ENCODE measurements at regions not wholly inside any gene's neighbourhood (a gene's known extent, or its start where the extent isn't known, plus 50 kb on each side); places are given as distances from the start of the nearest gene placed in this dataset.

DNA sequence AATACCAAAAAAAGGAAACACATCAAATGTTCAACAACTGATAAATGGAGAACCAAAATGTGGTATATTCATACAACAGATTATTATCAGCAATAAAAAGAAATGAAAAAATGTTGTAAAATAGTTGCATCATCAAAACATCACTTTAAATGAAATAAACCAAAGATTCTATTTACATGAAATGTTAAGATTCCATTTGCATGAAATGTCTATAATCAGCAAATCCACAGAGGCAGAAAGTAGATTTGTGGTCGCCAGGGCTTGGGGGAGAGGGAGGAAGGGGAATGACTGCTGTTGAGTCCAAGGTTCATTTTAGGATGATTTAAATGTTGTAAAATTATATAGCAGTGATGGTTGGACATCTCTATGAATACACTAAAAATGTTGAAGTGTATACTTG lies 181.9 kb downstream of the RTP5 start:
- DNase-seq, result no peak
- CTCF ChIA-PET, result no interaction called here
- POLR2A ChIA-PET, result no interaction called here
- H3K9me3 Mint-ChIP-seq (ENCODE audit: unreplicated experiment), result no peaks in the 10 kb centered on the region
- Histone ChIP-seq H3K27me3 (replicated peaks; ENCODE audit: control insufficient read depth, insufficient read depth, low read length) (no peaks in the 10 kb centered on the region), H3K36me3 (ENCODE audit: control insufficient read depth, insufficient read depth, low read length) (no peaks in the 10 kb centered on the region), H3K9me3 (no peaks in the 10 kb centered on the region), H3K4me1 (no peaks in the 10 kb centered on the region), H3K4me3 (ENCODE audit: low read depth, low read length) (no peak overlapping the region)
- no peaks in the 10 kb centered on the region for H3K36me3 Mint-ChIP-seq (ENCODE audit: insufficient read depth, unreplicated experiment)
- TF ChIP-seq, protein P1, sequence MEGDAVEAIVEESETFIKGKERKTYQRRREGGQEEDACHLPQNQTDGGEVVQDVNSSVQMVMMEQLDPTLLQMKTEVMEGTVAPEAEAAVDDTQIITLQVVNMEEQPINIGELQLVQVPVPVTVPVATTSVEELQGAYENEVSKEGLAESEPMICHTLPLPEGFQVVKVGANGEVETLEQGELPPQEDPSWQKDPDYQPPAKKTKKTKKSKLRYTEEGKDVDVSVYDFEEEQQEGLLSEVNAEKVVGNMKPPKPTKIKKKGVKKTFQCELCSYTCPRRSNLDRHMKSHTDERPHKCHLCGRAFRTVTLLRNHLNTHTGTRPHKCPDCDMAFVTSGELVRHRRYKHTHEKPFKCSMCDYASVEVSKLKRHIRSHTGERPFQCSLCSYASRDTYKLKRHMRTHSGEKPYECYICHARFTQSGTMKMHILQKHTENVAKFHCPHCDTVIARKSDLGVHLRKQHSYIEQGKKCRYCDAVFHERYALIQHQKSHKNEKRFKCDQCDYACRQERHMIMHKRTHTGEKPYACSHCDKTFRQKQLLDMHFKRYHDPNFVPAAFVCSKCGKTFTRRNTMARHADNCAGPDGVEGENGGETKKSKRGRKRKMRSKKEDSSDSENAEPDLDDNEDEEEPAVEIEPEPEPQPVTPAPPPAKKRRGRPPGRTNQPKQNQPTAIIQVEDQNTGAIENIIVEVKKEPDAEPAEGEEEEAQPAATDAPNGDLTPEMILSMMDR (IDR thresholded peaks at IDR 0.05; ENCODE audit: insufficient read depth in 1 of 2, low read depth in 1 of 2, low read length in 1 of 2, severe bottlenecking in 1 of 2, unreplicated experiment in 1 of 2), result no peak
- intact Hi-C loops (cut with micrococcal nuclease; ENCODE audit: unreplicated experiment), result no loop called here
- H3K4me1 Mint-ChIP-seq (ENCODE audit: low read depth, unreplicated experiment), result peaks cover 6% of the 10 kb centered on the region
- H3K27ac Mint-ChIP-seq (ENCODE audit: unreplicated experiment), result no peak overlapping the region
- BruUV-seq (replicated peaks), result no TSS peak
- H3K4me3 Mint-ChIP-seq (ENCODE audit: unreplicated experiment), result no peak overlapping the region
- H3K27me3 Mint-ChIP-seq (ENCODE audit: insufficient read depth, unreplicated experiment), result peaks cover 11% of the 10 kb centered on the region

DNA sequence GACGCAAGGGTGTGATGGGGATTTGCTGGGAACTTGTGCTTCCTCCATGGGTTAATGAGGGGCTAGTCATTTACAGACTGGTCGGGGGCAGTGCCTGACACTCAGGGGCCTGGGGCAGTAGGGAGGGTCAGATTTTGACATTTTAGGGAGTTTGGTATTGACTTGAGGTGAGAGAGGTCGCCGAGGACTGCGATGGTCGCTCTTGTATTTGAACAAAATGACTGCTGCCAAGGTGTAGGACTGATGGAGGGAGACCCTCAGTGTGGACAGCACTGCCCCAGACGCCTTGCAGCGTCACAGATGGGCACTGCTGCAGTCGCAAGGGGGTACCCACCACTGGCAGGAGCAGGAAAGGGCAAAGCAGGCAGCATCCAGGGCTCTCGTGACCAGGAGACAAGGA lies 182.9 kb downstream of the RTP5 start:
- Histone ChIP-seq H3K4me1 (no peaks in the 10 kb centered on the region), H3K4me3 (ENCODE audit: low read depth, low read length) (no peak overlapping the region), H3K27me3 (replicated peaks; ENCODE audit: control insufficient read depth, insufficient read depth, low read length) (no peaks in the 10 kb centered on the region), H3K36me3 (ENCODE audit: control insufficient read depth, insufficient read depth, low read length) (no peaks in the 10 kb centered on the region), H3K9me3 (no peaks in the 10 kb centered on the region)
- CTCF ChIA-PET, result no interaction called here
- H3K36me3 Mint-ChIP-seq (ENCODE audit: insufficient read depth, unreplicated experiment), result no peaks in the 10 kb centered on the region
- peaks cover 17% of the 10 kb centered on the region for H3K27me3 Mint-ChIP-seq (ENCODE audit: insufficient read depth, unreplicated experiment)
- intact Hi-C loops (cut with micrococcal nuclease; ENCODE audit: unreplicated experiment), result no loop called here
- no peak overlapping the region for H3K4me3 Mint-ChIP-seq (ENCODE audit: unreplicated experiment)
- H3K4me1 Mint-ChIP-seq (ENCODE audit: low read depth, unreplicated experiment), result peaks cover 11% of the 10 kb centered on the region
- DNase-seq, result no peak
- TF ChIP-seq, protein P1 (IDR thresholded peaks at IDR 0.05; ENCODE audit: insufficient read depth in 1 of 2, low read depth in 1 of 2, low read length in 1 of 2, severe bottlenecking in 1 of 2, unreplicated experiment in 1 of 2), result no peak
- no peak overlapping the region for H3K27ac Mint-ChIP-seq (ENCODE audit: unreplicated experiment)
- POLR2A ChIA-PET, result no interaction called here
- BruUV-seq (replicated peaks), result no TSS peak
- no peaks in the 10 kb centered on the region for H3K9me3 Mint-ChIP-seq (ENCODE audit: unreplicated experiment)

DNA sequence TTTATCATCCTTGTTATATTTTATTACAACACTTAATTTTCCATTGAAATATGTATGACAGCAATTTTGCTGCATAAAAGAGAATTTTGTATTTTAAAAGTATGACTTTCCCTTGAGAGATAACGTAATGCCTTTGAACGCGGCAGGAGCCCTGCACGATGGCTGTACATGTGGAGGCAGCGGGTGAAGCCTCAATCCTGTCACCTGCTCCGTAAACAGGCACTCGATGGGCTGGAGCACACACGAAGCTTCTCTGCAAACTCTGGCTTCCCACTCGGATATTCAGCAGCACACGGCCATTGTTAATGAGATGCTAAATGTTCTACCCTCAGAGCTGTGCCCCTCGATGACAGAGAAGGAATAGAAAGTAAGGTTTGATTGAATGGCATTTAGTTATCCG lies 184.4 kb downstream of the RTP5 start:
- intact Hi-C loops (cut with micrococcal nuclease; ENCODE audit: unreplicated experiment), result no loop called here
- CTCF ChIA-PET, result no interaction called here
- Mint-ChIP-seq H3K27me3 (ENCODE audit: insufficient read depth, unreplicated experiment) (peaks cover 19% of the 10 kb centered on the region), H3K27ac (ENCODE audit: unreplicated experiment) (no peak overlapping the region), H3K36me3 (ENCODE audit: insufficient read depth, unreplicated experiment) (no peaks in the 10 kb centered on the region), H3K4me1 (ENCODE audit: low read depth, unreplicated experiment) (peaks cover 13% of the 10 kb centered on the region), H3K9me3 (ENCODE audit: unreplicated experiment) (no peaks in the 10 kb centered on the region), H3K4me3 (ENCODE audit: unreplicated experiment) (no peak overlapping the region)
- no TSS peak for BruUV-seq (replicated peaks)
- TF ChIP-seq, protein P1 (IDR thresholded peaks at IDR 0.05; ENCODE audit: insufficient read depth in 1 of 2, low read depth in 1 of 2, low read length in 1 of 2, severe bottlenecking in 1 of 2, unreplicated experiment in 1 of 2), result no peak
- DNase-seq, result no peak
- Histone ChIP-seq H3K27me3 (replicated peaks; ENCODE audit: control insufficient read depth, insufficient read depth, low read length) (no peaks in the 10 kb centered on the region), H3K4me3 (ENCODE audit: low read depth, low read length) (no peak overlapping the region), H3K9me3 (no peaks in the 10 kb centered on the region), H3K4me1 (no peaks in the 10 kb centered on the region), H3K36me3 (ENCODE audit: control insufficient read depth, insufficient read depth, low read length) (no peaks in the 10 kb centered on the region)
- POLR2A ChIA-PET, result no interaction called here
